HCT116 (cell line): ENCODE measurements at regions not wholly inside any gene's neighbourhood (a gene's known extent, or its start where the extent isn't known, plus 50 kb on each side); places are given as distances from the start of the nearest gene placed in this dataset.

Experiments used
- CTCF ChIP-seq, 3 experiments: fragments of 200-600 bp in 1 of 3; sonication (generic) in 1 of 3; IDR thresholded peaks in 2 of 3; conservative IDR thresholded peaks in 1 of 3; 2 replicates each; pipeline ENCODE4 v1.5.1; 2012 to 2017; ENCODE audit warnings: low read depth in 2 of 3, low read length in 2 of 3, antibody characterized with exemption in 1 of 3, borderline replicate concordance in 1 of 3, control low read depth in 1 of 3, mild to moderate bottlenecking in 1 of 3, mixed read lengths in 1 of 3, mixed run types in 1 of 3, moderate library complexity in 1 of 3; ENCODE audit not compliant: insufficient read depth in 1 of 3
- ELF1 ChIP-seq: IDR thresholded peaks from 2 replicates; pipeline ENCODE4 v1.6.1; 2012; ENCODE audit warnings: low read depth, borderline replicate concordance
- EZH2 ChIP-seq: fragments of 200-600 bp; sonication (generic); IDR thresholded peaks from 2 replicates; pipeline ENCODE4 v1.6.1; 2017; ENCODE audit warnings: antibody characterized with exemption, mixed run types
- EZH2phosphoT487 ChIP-seq: fragments of 200-600 bp; IDR thresholded peaks from 2 replicates; pipeline ENCODE4 v1.6.1; 2018; ENCODE audit warnings: antibody characterized with exemption, borderline replicate concordance
- JUND ChIP-seq: IDR thresholded peaks from 2 replicates; pipeline ENCODE4 v1.6.1; 2012
- POLR2A ChIP-seq: IDR thresholded peaks from 2 replicates; pipeline ENCODE4 v1.7.0; 2011; ENCODE audit warnings: borderline replicate concordance; ENCODE audit not compliant: insufficient read depth, insufficient read length; ENCODE audit errors: extremely low read depth
- POLR2AphosphoS5 ChIP-seq: IDR thresholded peaks from 2 replicates; pipeline ENCODE4 v1.6.1; 2011; ENCODE audit warnings: mild to moderate bottlenecking, low read depth, low read length, moderate library complexity
- REST ChIP-seq: IDR thresholded peaks from 2 replicates; pipeline ENCODE4 v1.6.1; 2012; ENCODE audit warnings: low read depth
- TCF7L2 ChIP-seq: IDR thresholded peaks from 2 replicates; pipeline ENCODE4 v1.7.0; 2011; ENCODE audit warnings: borderline replicate concordance, inconsistent platforms; ENCODE audit not compliant: insufficient read depth, insufficient read length; ENCODE audit errors: extremely low read depth
- ZBTB33 ChIP-seq: IDR thresholded peaks from 2 replicates; pipeline ENCODE4 v1.6.1; 2011; ENCODE audit warnings: mild to moderate bottlenecking, low read length, moderate library complexity; ENCODE audit not compliant: insufficient replicate concordance; ENCODE audit errors: extremely low read depth
- ZNF274 ChIP-seq: fragments of 200-500 bp; sonication (Bioruptor generic); IDR thresholded peaks from 2 replicates; pipeline ENCODE4 v1.6.1; 2014; ENCODE audit warnings: mild to moderate bottlenecking, low read depth, low read length, inconsistent platforms

DNA sequence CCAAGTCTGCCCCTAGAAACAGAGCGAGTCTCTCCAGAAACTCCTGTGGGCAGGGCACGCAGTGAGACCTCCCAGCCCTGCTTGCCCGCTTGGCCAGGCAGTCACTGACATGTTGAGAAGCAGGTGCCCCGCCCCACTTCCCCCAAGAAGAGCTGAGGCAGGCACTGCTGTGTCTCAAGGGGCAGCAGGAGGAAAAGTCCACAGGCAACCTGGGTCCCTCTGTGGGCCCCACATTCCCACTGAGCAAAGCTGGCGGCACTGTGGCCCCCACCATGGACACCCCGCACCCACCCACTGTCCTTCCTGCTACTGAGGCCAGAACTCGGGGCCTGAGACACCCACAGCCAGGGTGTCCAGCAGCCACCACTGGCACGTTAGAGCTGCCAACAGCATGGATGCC is 137.3 kb upstream of the NKX1-1 start:
- no peak for TF ChIP-seq CTCF (IDR thresholded peaks at IDR 0.05 in 2 of 3, conservative IDR thresholded peaks at IDR 0.05 in 1 of 3; ENCODE audit: borderline replicate concordance in 1 of 3, insufficient read depth in 1 of 3, low read depth in 2 of 3, low read length in 2 of 3)
- no peak for TF ChIP-seq EZH2
- no peak for TF ChIP-seq REST
- TF ChIP-seq POLR2AphosphoS5, result no peak
- TF ChIP-seq EZH2phosphoT487, result no peak
- TF ChIP-seq ZNF274, result no peak
- no peak for TF ChIP-seq ELF1
- no peak for TF ChIP-seq POLR2A
- no peak for TF ChIP-seq TCF7L2
- TF ChIP-seq ZBTB33, result no peak
- no peak for TF ChIP-seq JUND
